ENCODE measurements at regions not wholly inside any gene's neighbourhood (a gene's known extent, or its start where the extent isn't known, plus 50 kb on each side); places are given as distances from the start of the nearest gene placed in this dataset.

GRCh38 chr13:84653915-84654534 lies 771.8 kb upstream of the SLITRK1 start:
- no peak for TF ChIP-seq CTCF (IDR thresholded peaks at IDR 0.05; ENCODE audit: low read depth, low read length)
- no peak for TF ChIP-seq EZH2phosphoT487 (IDR thresholded peaks at IDR 0.05; ENCODE audit: low read depth)
